ENCODE measurements at regions not wholly inside any gene's neighbourhood (a gene's known extent, or its start where the extent isn't known, plus 50 kb on each side); places are given as distances from the start of the nearest gene placed in this dataset.
"Not testable (repeated sequence)": the region's sequence is repeated elsewhere in the genome, so short reads cannot be mapped to it uniquely, and the experiment has no call there.

DNA sequence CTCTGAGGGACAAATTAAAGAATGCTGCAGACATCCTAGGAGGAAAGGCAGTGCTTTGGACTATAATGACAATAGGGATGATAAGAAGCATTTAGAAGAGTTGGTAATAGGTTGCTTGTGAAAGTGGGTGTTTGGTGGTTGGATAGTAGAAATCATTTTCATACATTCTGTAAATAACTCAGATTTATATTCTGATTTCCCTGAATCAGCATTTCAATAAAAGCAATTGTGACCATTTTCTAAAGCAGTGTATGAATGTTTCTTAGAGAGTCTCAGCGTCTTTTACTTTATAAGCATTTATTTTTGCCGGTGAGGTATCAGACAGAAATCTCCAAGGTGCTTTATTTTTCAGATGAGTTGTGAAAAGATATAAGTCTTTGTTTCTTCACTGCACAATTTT, 1099.0 kb upstream of the LRRTM1 start:
- no peaks in the 10 kb centered on the region for H3K36me3 ChIP-seq (ENCODE audit: low read depth, missing control alignments)
- no peak overlapping the region for H3K4me3 ChIP-seq
- no peak overlapping the region for H3K27ac ChIP-seq
- 65% methylated on average over 2 of the region's 2 CpGs for WGBS, 2 donors
- intact Hi-C loops (cut with DNase I; ENCODE audit: low total_unique reads) = no loop called here
- DNase-seq = no peak
- H3K27me3 ChIP-seq = no peaks in the 10 kb centered on the region
- H3K4me1 ChIP-seq = no peaks in the 10 kb centered on the region
- no peaks in the 10 kb centered on the region for H3K9me3 ChIP-seq
- TF ChIP-seq POLR2A (IDR thresholded peaks at IDR 0.05) = no peak
- TF ChIP-seq, protein P1, sequence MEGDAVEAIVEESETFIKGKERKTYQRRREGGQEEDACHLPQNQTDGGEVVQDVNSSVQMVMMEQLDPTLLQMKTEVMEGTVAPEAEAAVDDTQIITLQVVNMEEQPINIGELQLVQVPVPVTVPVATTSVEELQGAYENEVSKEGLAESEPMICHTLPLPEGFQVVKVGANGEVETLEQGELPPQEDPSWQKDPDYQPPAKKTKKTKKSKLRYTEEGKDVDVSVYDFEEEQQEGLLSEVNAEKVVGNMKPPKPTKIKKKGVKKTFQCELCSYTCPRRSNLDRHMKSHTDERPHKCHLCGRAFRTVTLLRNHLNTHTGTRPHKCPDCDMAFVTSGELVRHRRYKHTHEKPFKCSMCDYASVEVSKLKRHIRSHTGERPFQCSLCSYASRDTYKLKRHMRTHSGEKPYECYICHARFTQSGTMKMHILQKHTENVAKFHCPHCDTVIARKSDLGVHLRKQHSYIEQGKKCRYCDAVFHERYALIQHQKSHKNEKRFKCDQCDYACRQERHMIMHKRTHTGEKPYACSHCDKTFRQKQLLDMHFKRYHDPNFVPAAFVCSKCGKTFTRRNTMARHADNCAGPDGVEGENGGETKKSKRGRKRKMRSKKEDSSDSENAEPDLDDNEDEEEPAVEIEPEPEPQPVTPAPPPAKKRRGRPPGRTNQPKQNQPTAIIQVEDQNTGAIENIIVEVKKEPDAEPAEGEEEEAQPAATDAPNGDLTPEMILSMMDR (IDR thresholded peaks at IDR 0.05) = no peak

DNA sequence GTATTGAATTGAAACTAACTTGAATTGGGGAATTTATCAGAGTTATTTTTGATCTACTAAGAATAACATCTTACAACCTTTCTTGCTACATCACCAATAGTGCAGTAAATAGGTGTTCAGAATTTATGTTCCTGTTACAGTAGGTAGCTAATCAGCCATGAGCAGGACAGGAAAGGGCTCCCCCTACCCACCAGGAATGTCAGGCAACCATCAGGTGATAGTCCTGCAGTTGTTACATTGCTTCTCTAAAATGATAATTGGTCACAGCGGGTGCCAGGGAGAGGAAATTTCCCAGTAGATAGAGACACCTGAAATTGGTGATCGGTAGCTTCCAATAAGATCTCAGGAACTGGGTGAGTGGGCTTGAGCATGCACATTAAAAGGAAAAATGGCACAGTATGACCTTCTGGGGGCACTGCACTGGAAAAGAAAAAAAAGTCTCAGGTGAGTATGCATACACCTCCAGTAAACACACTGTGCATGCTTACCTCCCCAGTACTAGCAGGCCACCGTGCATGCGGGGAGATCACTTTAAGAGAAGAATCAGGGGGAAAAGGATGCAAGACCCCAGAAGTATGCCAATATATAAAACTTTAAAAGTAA, 1092.0 kb upstream of the LRRTM1 start:
- no peak for TF ChIP-seq POLR2A (IDR thresholded peaks at IDR 0.05)
- TF ChIP-seq, protein P1 (IDR thresholded peaks at IDR 0.05) = no peak
- Histone ChIP-seq H3K27me3 (no peaks in the 10 kb centered on the region), H3K27ac (no peak overlapping the region), H3K9me3 (no peaks in the 10 kb centered on the region), H3K4me1 (no peaks in the 10 kb centered on the region), H3K36me3 (ENCODE audit: low read depth, missing control alignments) (no peaks in the 10 kb centered on the region), H3K4me3 (no peak overlapping the region)
- no peak for DNase-seq
- 94 to 98% methylated on average over 4 of the region's 4 CpGs for WGBS, 2 donors
- intact Hi-C loops (cut with DNase I; ENCODE audit: low total_unique reads) = no loop called here

GRCh38 chr2:81395746-81396145, 1091.2 kb upstream of the LRRTM1 start:
- no peak for TF ChIP-seq POLR2A (IDR thresholded peaks at IDR 0.05)
- TF ChIP-seq, protein P1 (IDR thresholded peaks at IDR 0.05) = no peak
- H3K27ac ChIP-seq = no peak overlapping the region
- intact Hi-C loops (cut with DNase I; ENCODE audit: low total_unique reads) = no loop called here
- no peak for DNase-seq
- H3K36me3 ChIP-seq (ENCODE audit: low read depth, missing control alignments) = no peaks in the 10 kb centered on the region
- 65 to 66% methylated on average over 2 of the region's 2 CpGs for WGBS, 2 donors
- no peaks in the 10 kb centered on the region for H3K4me1 ChIP-seq
- H3K27me3 ChIP-seq = no peaks in the 10 kb centered on the region
- no peaks in the 10 kb centered on the region for H3K9me3 ChIP-seq
- H3K4me3 ChIP-seq = no peak overlapping the region

DNA sequence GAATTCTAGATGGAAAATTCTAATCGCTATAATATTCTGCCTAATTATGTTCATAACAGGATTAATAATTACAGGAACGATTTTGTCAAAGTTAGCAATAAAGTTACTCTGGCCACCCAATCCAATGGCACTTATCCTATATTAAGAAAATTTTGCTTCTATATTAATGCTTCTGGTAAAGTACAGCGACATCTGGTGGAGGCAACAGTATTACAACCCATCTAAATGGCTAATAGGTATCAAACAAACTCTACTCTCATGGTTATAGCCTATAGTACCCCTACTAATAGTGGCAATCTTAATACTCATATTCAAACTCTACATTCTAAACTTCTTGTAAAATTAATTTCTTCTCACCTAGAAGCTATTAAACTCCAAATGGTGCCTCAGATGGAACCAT, 1084.7 kb upstream of the LRRTM1 start:
- no peaks in the 10 kb centered on the region for H3K36me3 ChIP-seq (ENCODE audit: low read depth, missing control alignments)
- TF ChIP-seq, protein P1 (IDR thresholded peaks at IDR 0.05) = peak in 1 of 3 experiments; percentile 36
- TF ChIP-seq POLR2A (IDR thresholded peaks at IDR 0.05) = no peak
- H3K9me3 ChIP-seq = no peaks in the 10 kb centered on the region
- H3K27me3 ChIP-seq = no peaks in the 10 kb centered on the region
- intact Hi-C loops (cut with DNase I; ENCODE audit: low total_unique reads) = no loop called here
- DNase-seq = no peak
- no peak overlapping the region for H3K4me3 ChIP-seq
- WGBS, 2 donors = 61 to 63% methylated on average over 3 of the region's 3 CpGs
- H3K27ac ChIP-seq = no peak overlapping the region
- no peaks in the 10 kb centered on the region for H3K4me1 ChIP-seq

- H3K4me1 ChIP-seq = no peaks in the 10 kb centered on the region
- H3K9me3 ChIP-seq = no peaks in the 10 kb centered on the region
- no peak for DNase-seq
- TF ChIP-seq, protein P1 (IDR thresholded peaks at IDR 0.05) = no peak
- TF ChIP-seq POLR2A (IDR thresholded peaks at IDR 0.05) = no peak
- intact Hi-C loops (cut with DNase I; ENCODE audit: low total_unique reads) = no loop called here
- no peak overlapping the region for H3K4me3 ChIP-seq
- H3K36me3 ChIP-seq (ENCODE audit: low read depth, missing control alignments) = no peaks in the 10 kb centered on the region
- no peak overlapping the region for H3K27ac ChIP-seq
- H3K27me3 ChIP-seq = no peaks in the 10 kb centered on the region
These were observed 1059.2 kb upstream of the LRRTM1 start for GRCh38 chr2:81363800-81364199.

- DNase-seq; H3K36me3 ChIP-seq (ENCODE audit: low read depth, missing control alignments); H3K27ac ChIP-seq; intact Hi-C loops (cut with DNase I; ENCODE audit: low total_unique reads); H3K9me3 ChIP-seq; H3K4me3 ChIP-seq; H3K4me1 ChIP-seq; H3K27me3 ChIP-seq: not testable (repeated sequence)
- WGBS, 2 donors = 92 to 98% methylated on average over 5 to 11 of the region's 11 CpGs
These were observed 1057.9 kb upstream of the LRRTM1 start for GRCh38 chr2:81362468-81362867.

Data from testis (tissue), 2 donors.